DOHH2 (cell line): ENCODE measurements at regions not wholly inside any gene's neighbourhood (a gene's known extent, or its start where the extent isn't known, plus 50 kb on each side); places are given as distances from the start of the nearest gene placed in this dataset.

Experiments used
- CTCF ChIP-seq: fragments of 200-600 bp; sonication (generic); IDR thresholded peaks from one replicate; pipeline ENCODE4 v1.5.1; 2014; ENCODE audit warnings: antibody characterized with exemption, mild to moderate bottlenecking, low read depth, low read length; ENCODE audit not compliant: poor library complexity, severe bottlenecking
- EZH2phosphoT487 ChIP-seq: fragments of 200-600 bp; sonication (generic); IDR thresholded peaks from 2 replicates; pipeline ENCODE4 v1.6.1; 2017; ENCODE audit warnings: borderline replicate concordance, mild to moderate bottlenecking, antibody characterized with exemption, low read length, moderate library complexity, mixed read lengths

- TF ChIP-seq EZH2phosphoT487 (no peak), CTCF (no peak)
These were observed 147.8 kb upstream of the IRX2 start for GRCh38 chr5:2899311-2899710.
